HG02852 (cell line): ENCODE measurements at regions not wholly inside any gene's neighbourhood (a gene's known extent, or its start where the extent isn't known, plus 50 kb on each side); places are given as distances from the start of the nearest gene placed in this dataset.
"Not testable (repeated sequence)": the region's sequence is repeated elsewhere in the genome, so short reads cannot be mapped to it uniquely, and the experiment has no call there.

Source experiments
- ATAC-seq: cut with Tn5 transposase; IDR thresholded peaks from one replicate; pipeline ENCODE4 v1.9.1; 2021; ENCODE audit warnings: mild to moderate bottlenecking, moderate library complexity; ENCODE audit not compliant: unreplicated experiment

GRCh38 chr22:17318817-17319216 lies 50.4 kb upstream of the CECR2 start:
- no peak for ATAC-seq

- no peak for ATAC-seq
Measured at GRCh38 chr22:17315310-17315709, 54.0 kb upstream of the CECR2 start.

- no peak for ATAC-seq
Measured at GRCh38 chr22:17314487-17314886, 54.8 kb upstream of the CECR2 start.

DNA sequence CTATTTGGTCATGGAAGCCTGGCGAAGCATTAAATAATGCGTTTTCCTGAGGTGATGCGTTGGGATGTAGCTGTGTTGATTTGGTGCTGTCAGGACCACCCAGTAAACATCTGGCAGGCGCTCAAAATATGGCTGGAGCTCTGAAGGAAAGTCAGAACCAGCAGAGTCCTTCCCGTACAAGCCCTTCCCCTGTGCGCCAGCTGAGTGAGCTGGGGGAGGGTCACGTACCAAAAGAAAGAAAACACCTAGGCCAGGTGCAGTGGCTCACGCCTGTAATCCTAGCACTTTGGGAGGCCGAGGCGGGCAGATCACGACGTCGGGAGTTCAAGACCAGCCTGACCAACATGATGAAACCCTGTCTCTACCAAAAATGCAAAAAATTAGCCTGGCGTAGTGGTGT lies 55.6 kb upstream of the CECR2 start:
- no peak for ATAC-seq

- ATAC-seq, result no peak
Measured at GRCh38 chr22:17307566-17307965, 61.7 kb upstream of the CECR2 start.

GRCh38 chr22:17305076-17305475 lies 64.2 kb upstream of the CECR2 start:
- ATAC-seq, result no peak

DNA sequence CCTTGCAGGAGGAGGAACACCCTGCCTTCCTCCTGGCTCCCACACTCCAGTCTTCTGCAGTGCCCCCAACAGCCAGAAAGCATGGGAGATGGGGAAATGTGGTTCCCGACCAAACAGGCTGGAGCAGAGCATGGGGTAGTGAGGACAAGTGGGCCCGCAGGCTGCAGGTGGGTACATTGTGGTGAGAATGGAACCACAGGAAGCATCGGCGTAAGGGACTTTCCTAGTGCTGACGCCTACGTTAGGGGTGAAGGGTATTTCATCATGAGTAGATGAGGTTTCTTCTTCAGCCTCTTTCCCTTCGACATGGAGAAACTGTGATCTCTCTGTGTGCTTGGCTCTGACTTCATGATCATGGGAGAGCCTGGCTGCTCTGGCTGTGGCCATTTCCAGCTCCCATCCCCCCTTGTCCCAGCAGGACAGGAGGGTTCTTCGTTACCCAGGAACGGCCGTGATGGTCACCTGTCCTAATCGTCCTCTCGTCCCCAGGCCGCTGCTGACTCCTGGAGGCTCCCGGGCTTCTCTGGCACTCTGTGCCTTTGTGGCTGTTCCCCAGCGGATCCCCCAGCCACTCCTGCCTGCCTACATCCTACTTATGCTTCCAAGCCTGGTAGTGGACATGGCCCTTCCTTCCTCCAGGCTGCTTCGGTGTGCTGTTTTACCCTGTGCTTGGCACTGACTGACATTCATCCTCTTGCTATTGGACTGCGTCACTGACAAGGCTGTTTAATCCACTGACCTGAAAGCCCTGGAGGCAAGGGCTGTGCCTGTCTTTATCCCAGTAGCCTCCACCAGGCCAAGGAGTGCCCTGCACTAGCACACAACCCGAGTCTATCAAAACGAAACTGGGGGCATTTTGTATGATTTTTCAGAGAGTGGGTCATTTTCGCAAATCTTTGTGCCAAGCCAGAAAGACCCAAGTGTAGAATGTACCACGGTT lies 65.2 kb upstream of the CECR2 start:
- peak; percentile 79 for ATAC-seq

- no peak for ATAC-seq
Measured at GRCh38 chr22:17303441-17303839, 65.8 kb upstream of the CECR2 start.

DNA sequence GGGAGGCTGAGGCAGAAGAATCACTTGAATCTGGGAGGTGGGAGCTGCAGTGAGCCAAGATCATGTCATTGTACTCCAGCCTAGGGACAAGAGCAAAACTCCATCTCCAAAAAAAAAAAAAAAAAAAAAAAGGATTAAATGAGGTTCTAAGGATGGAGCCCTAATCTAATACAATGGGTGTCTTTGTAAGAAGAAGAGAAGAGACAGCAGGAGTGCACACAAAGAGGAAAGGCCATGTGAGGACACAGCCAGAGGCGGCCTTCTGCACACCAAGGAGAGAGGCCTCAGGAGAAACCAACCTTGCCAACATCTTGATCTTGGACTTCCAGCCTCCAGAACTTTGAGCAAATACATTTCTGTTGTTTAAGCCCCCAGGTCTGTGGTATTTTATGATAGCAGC lies 66.6 kb upstream of the CECR2 start:
- ATAC-seq, result no peak

GRCh38 chr22:17300926-17301325 lies 68.3 kb upstream of the CECR2 start:
- no peak for ATAC-seq

DNA sequence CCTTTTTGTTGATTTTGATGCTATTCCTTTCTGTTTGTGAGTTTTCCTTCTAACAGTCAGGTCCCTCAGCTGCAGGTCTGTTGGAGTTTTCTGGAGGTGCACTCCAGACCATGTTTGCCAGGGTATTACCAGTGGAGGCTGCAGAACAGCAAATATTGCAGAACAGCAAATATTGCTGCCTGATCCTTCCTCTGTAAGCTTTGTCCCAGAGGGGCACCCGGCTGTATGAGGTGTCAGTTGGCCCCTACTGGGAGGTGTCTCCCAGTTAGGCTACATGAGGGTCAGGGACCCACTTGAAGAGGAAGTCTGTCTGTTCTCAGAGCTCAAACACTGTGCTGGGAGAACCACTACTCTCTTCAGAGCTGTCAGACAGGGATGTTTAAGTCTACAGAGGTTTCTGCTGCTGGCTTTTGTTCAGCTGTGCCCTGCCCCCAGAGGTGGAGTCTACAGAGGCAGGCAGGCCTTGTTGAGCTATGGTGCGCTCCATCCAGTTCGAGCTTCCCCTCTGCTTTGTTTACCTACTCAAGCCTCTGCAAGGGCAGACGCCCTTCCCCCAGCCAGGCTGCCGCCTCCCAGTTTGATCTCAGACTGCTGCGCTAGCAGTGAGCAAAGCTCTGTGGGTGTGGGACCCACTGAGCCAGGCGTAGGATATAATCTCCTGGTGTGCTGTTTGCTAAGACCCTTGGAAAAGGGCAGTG lies 70.3 kb upstream of the CECR2 start:
- ATAC-seq, result not testable (repeated sequence)

DNA sequence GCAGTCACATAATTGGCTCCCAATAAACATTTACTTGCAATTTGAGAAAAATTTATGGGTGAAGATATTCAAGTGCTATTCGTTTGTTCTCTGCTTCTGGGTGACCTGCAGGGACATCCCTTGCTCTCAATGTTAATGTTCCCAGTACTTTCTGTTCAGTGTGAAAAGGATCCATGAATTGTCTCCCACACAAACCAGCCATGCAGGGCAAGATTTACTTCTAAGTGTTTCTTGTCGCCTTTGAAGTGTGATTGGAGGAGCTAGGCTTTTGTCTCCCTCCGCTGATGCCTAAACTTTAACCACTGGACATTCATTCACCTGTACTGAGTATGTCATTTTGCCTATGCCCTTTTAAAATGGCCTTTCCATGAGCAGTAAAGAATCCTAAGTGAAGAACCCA lies 66.4 kb upstream of the ADA2 start:
- ATAC-seq, result no peak

DNA sequence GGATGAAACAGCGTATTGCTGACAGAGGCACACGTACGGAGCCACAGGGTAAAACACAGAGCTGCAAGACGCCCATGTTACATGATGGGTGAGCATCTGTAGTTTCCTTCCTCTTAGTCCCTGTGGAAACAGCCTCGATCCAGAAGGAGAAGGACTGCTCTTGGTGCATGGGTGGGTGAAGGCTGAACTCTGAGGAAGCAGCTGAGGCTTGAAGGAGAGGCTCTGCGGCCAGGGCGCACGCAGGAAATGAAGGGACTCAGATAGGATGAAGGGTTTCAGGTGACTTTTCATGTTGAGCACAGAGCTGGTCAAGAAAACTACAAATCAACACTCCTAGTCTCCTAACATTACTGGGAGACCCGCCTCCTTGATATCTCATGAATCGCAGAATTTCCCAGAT lies 65.7 kb upstream of the ADA2 start:
- no peak for ATAC-seq

DNA sequence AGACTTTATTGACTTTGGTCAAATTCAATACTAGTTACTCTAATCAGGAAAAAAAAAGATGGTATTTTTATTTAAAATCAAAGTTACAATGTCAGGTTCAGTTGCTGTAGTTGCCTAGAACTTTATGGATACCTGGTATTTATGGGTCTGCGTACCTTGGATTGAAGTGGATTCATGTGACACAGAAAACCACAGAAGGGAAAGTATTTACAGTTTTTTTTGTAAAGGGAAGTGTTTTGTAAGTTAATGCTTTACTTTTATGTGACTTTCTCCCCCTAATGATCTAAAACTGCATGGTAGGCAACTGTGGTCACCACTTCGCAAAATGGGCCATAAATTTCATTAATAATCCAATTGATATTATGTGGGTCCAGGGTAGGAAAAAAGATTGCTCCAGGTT lies 65.2 kb upstream of the ADA2 start:
- no peak for ATAC-seq

DNA sequence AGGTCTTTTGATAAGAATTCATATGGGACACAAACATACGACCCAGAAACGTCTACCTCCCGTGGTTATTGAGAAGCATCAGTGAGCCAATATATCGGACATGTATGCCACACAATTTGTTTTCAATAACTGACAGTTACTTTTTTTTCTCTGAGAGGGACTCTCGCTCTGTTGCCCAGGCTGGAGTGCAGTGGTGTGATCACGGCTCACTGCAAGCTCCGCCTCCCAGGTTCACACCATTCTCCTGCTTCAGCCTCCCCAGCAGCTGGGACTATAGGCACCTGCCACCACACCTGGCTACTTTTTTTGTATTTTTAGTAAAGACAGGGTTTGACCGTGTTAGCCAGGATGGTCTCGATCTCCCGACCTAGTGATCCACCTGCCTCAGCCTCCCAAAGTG lies 64.6 kb upstream of the ADA2 start:
- ATAC-seq, result not testable (repeated sequence)

DNA sequence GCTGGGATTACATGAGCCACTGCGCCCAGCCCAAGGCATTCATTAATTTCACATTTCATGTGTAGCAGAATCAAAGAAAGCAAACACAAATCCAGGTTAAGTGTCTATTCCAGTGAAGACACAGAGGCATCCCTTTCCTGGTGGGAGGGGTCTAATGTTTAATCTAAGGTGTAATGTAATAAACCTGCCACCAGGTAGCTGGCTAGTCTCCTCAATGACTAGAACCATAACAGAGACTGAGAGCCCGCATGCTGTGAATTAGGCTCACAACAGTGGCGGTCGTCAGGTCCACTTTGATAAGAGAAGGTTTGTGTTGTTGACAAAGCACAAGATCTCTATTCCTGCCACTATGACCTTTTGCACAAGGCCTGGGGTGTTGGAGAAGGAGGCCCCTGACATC lies 64.2 kb upstream of the ADA2 start:
- no peak for ATAC-seq

DNA sequence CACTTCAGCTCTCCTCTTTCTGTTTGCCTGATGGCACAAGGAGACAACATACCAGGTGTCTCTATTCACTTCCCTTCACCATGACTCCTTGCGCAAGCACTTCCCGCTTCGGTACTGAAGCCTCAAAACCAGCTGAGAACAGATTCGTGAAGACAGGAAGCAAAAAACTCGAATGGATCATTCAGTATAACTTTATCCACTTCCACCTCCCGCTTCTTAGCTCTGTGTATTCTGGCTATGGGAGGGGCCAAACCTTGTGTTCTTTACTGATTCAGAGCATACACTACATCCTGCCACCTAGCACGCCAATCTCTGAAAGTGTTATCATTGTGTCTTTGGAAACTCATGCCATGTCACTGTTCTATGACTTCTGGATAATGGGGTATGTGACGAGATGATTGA lies 62.2 kb upstream of the ADA2 start:
- ATAC-seq, result no peak

- no peak for ATAC-seq
Measured at GRCh38 chr22:17281026-17281425, 61.8 kb upstream of the ADA2 start.

GRCh38 chr22:17272511-17272991 lies 53.3 kb upstream of the ADA2 start:
- ATAC-seq, result no peak

DNA sequence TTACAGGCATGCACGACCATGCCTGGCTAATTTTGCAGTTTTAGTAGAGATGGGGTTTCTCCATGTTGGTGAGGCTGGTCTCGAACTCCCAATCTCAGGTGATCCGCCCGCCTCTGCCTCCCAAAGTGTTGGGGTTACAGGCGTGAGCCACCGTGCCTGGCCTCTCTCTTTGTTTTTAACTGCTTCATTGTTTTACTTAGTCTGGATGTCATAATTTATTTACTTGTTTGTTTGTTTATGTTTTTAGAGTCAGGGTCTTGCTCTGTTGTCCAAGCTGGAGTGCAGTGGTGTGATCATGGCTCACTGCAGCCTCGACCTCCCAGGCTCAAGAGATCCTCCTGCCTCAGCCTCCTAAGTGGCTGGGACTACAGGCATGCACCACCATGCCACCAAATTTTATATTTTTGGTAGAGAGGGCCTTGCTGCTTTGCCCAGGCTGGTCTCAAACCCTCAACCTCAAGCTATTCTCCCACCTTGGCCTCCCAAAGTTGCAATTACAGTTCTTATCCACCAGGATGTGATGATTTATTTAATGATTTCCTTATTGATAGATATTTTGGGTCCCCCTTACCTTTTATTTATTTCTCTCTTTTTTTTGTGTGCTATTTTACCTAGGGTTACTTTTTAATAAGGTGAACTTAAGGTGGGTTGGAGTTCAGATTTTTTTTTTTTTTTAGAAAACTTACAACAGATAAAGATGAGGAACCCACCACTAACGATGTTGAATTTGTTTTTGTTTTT lies 52.6 kb upstream of the ADA2 start:
- no peak for ATAC-seq

GRCh38 chr22:17269607-17270261 lies 50.5 kb upstream of the ADA2 start:
- no peak for ATAC-seq
